ENCODE measurements at regions not wholly inside any gene's neighbourhood (a gene's known extent, or its start where the extent isn't known, plus 50 kb on each side); places are given as distances from the start of the nearest gene placed in this dataset.

- H3K4me3 ChIP-seq (ENCODE audit: low read length): no peak overlapping the region
- no peak for DNase-seq (ENCODE audit: low read depth)
Measured at GRCh38 chr3:152656972-152657355, 178.0 kb upstream of the P2RY1 start.

GRCh38 chr3:152658977-152659720, 175.8 kb upstream of the P2RY1 start:
- no peak for TF ChIP-seq CTCF (conservative IDR thresholded peaks at IDR 0.05; ENCODE audit: low read length)
- DNase-seq (ENCODE audit: low read depth): no peak
- H3K4me3 ChIP-seq (ENCODE audit: low read length): no peak overlapping the region

More at GRCh38 chr3:152656972-152657355, 178.0 kb upstream of the P2RY1 start:
- no peak for TF ChIP-seq CTCF (conservative IDR thresholded peaks at IDR 0.05; ENCODE audit: low read length)

- no peak for DNase-seq (ENCODE audit: low read depth)
- H3K4me3 ChIP-seq (ENCODE audit: low read length): no peak overlapping the region
- TF ChIP-seq CTCF (conservative IDR thresholded peaks at IDR 0.05; ENCODE audit: low read length): no peak
Measured at GRCh38 chr3:152662157-152662556, 172.8 kb upstream of the P2RY1 start.

- TF ChIP-seq CTCF (conservative IDR thresholded peaks at IDR 0.05; ENCODE audit: low read length): no peak
- no peak overlapping the region for H3K4me3 ChIP-seq (ENCODE audit: low read length)
- DNase-seq (ENCODE audit: low read depth): no peak
Measured at GRCh38 chr3:152664766-152665165, 170.2 kb upstream of the P2RY1 start.

- no peak for TF ChIP-seq CTCF (conservative IDR thresholded peaks at IDR 0.05; ENCODE audit: low read length)
- H3K4me3 ChIP-seq (ENCODE audit: low read length): no peak overlapping the region
- no peak for DNase-seq (ENCODE audit: low read depth)
Measured at GRCh38 chr3:152667267-152667666, 167.7 kb upstream of the P2RY1 start.

- H3K4me3 ChIP-seq (ENCODE audit: low read length): no peak overlapping the region
- no peak for DNase-seq (ENCODE audit: low read depth)
- no peak for TF ChIP-seq CTCF (conservative IDR thresholded peaks at IDR 0.05; ENCODE audit: low read length)
Measured at GRCh38 chr3:152669560-152669959, 165.4 kb upstream of the P2RY1 start.

All from AG10803 (cell line).